HG03378 (cell line): ENCODE measurements at regions not wholly inside any gene's neighbourhood (a gene's known extent, or its start where the extent isn't known, plus 50 kb on each side); places are given as distances from the start of the nearest gene placed in this dataset.
A peak's percentile ranks its signal among the peaks of the same experiment; 100 is the strongest.

Source experiments
- ATAC-seq: cut with Tn5 transposase; IDR thresholded peaks from one replicate; pipeline ENCODE4 v1.9.1; 2021; ENCODE audit warnings: mild to moderate bottlenecking, moderate library complexity; ENCODE audit not compliant: unreplicated experiment

GRCh38 chr11:35076201-35077100 is 62.5 kb upstream of the CD44 start:
- ATAC-seq, result no peak

- peak; percentile 67 for ATAC-seq
These were observed 61.1 kb upstream of the CD44 start for GRCh38 chr11:35077709-35078469.

- ATAC-seq, result no peak
These were observed 60.6 kb upstream of the CD44 start for GRCh38 chr11:35078470-35078735.

DNA sequence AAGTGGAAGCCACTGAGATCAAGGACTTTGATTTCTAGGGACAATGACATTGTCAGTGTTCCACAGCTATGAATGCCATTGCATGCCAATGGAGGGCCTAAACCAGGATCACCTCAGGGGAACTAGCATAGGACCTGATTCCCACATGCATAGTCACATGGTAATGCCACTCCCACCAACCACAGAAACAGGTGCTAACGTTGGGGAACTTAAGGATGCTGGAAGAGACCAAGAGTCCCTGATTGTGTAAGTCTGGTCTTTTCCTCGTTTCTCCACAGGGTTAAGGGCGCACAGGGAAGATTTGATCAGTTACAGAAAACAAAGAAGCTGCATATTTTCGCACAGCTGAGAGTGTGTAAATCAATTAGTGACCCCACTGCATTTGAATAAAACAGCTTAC is 59.4 kb upstream of the CD44 start:
- no peak for ATAC-seq

DNA sequence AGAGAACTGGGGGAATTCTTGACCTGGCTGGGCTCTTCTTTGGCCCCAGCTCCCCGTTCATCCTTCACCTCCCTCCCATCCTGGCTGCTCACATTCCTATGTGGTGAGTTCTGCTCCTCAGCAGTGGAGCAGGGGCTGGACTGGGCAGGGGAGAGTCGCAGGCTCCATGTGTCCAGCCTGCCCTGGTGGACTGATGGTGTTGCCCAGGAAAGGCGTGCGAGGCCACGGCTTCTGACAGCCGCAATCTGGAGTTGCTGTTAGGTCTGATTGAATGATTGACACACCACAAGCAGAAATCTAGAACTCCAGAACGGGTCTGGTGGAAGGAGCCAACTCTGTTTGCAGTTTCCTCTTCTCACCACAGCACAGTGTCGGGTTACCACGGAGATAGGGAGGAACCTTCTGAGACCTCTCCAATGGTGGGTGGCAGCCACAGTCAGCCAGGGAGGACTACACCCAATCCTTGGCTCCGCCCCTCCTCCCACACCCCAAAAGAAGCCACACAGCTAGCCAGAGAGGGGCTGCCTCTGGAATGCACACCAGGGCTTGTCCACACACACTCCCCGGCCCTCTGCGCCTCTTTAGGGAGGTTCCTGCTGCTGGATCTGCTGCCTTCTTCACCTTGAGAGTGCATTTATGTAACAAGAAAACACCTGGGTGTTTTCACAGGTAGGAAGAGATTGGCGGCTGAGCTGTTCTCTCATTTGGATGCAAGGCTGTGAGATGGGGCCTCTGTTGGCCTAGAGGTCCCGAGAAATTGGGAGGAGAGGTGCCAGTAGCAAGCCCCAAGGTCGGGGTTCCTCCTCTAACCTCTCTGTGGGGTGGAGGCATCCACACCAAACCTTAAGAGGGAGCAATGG is 56.4 kb upstream of the CD44 start:
- ATAC-seq, result peak; percentile 77

DNA sequence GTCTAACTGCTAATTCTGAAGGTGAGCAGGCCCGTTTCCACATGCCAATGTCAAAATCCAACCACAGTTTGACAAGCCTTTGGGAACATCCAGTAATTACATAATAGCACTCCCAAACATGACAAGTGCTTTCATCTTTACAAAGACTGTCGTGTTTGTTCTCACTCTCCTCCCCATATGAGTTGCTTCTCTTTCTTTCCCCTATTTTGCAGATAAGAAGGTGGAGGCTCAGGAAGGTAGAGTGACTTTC is 55.9 kb upstream of the CD44 start:
- ATAC-seq, result no peak

- ATAC-seq, result peak; percentile 65
These were observed 55.3 kb upstream of the CD44 start for GRCh38 chr11:35083431-35084238.

DNA sequence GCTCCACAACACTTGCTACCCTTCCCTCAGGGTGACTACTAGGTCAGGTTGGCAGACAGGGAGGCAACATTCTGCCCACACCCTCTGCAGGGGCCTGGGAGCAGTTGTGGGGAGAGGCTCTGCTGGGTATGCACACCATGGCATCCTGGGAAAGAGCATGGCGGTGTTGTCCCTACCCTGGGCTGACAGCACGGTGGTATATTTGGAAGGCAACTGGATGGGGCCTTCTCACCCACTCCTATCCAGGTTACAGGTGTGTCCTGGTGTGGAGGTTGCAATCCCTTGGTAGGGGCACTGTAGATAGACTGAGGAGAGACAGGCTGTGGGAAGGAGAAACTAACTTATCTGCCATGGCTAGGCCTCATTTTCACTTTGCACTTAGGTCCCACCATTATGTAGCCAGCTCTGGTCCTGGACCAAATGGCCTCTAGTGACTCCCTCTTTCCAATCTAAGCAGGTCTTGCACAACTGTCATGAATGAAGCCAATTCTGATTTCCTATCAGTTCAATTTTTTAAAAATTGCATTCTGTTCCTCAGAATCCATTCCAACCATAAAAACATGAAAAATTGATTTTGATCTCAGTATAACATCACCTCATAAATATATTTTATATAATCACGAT is 54.0 kb upstream of the CD44 start:
- ATAC-seq, result no peak

GRCh38 chr11:35085531-35086165 is 53.3 kb upstream of the CD44 start:
- ATAC-seq, result no peak

GRCh38 chr11:35087648-35088047 is 51.3 kb upstream of the CD44 start:
- no peak for ATAC-seq

DNA sequence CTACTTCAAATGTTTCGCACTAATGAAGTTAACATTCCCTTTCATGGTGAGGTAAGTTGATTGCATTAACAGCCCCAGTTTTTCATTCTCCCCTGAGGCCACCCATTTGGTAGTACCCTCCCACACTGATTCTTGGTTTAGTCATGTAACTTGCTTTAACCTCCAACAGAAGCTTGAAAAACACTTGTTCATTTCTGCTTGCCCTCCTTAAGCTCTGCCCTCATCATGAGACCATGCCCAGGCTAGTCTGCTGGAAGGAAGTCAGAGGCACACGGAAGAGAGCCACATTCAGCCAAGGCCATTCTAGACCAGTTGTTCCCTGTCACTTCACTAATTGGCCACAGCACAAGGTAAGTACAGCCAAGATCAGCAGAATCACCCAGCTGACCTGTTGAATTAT is 50.7 kb upstream of the CD44 start:
- no peak for ATAC-seq

DNA sequence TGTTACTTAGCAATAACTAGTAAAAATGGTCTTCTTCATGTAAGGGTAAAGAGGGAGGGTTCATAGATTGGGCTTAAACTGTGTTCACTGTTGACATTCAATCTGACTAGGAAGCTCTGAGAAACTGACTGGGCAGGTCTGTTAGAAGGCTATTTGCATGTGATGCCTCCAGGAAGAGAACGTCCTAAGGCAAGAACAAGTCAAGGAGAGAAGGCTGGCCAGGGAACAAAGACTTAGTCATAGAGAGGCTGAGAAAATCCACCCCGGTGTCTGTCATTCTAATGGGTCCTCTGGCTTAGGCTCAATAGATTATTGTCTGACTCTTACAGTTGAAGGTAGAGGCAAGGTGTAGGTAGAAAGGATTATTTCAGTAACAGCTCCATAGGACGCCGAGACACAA is 50.3 kb upstream of the CD44 start:
- no peak for ATAC-seq
